Right atrium auricular region (tissue), 2 donors: ENCODE measurements at regions not wholly inside any gene's neighbourhood (a gene's known extent, or its start where the extent isn't known, plus 50 kb on each side); places are given as distances from the start of the nearest gene placed in this dataset.

Source experiments
- DNase-seq: peaks from one replicate; pipeline ENCODE4 v3.0.0-alpha.2; 2019; ENCODE audit warnings: low spot score
- H3K27ac ChIP-seq, 2 donors: fragments of 200-600 bp; sonication (generic); 1 replicate in 1 of 2; 2 replicates in 1 of 2; pipeline ENCODE4 v1.5.1; 2016 to 2019
- H3K27me3 ChIP-seq, 2 donors: fragments of 200-600 bp; sonication (generic); one replicate each; pipeline versions ENCODE4 v1.5.1 to v1.6.0; 2017 to 2019
- H3K36me3 ChIP-seq: fragments of 200-600 bp; sonication (generic); one replicate; pipeline ENCODE4 v1.5.1; 2016
- H3K4me1 ChIP-seq, 2 donors: fragments of 200-600 bp; sonication (generic); one replicate each; pipeline versions ENCODE4 v1.5.1 to v1.6.0; 2017 to 2019
- H3K4me3 ChIP-seq, 2 donors: fragments of 200-600 bp; sonication (generic); 1 replicate in 1 of 2; 2 replicates in 1 of 2; pipeline ENCODE4 v1.5.1; 2017 to 2019; ENCODE audit warnings: mild to moderate bottlenecking in 1 of 2, moderate library complexity in 1 of 2
- H3K9me3 ChIP-seq, 2 donors: fragments of 200-600 bp; sonication (generic); one replicate each; pipeline ENCODE4 v1.5.1; 2019
- CTCF ChIP-seq, 2 donors: fragments of 200-600 bp; sonication (generic); IDR thresholded peaks; one replicate each; pipeline ENCODE4 v1.5.1; 2019; ENCODE audit warnings: antibody characterized with exemption in 2 of 2

- Histone ChIP-seq H3K27ac (no peak overlapping the region), H3K36me3 (no peaks in the 10 kb centered on the region), H3K9me3 (no peaks in the 10 kb centered on the region), H3K27me3 (no peaks in the 10 kb centered on the region), H3K4me1 (peaks cover 0 to 8% of the 10 kb centered on the region in 2 donors), H3K4me3 (no peak overlapping the region)
- DNase-seq = no peak
- TF ChIP-seq CTCF (IDR thresholded peaks at IDR 0.05) = no peak
Measured at GRCh38 chr2:12273111-12273510, 443.6 kb upstream of the TRIB2 start.

- no peaks in the 10 kb centered on the region for H3K9me3 ChIP-seq
- no peak for DNase-seq
- no peak overlapping the region for H3K4me3 ChIP-seq
- peaks cover 0 to 8% of the 10 kb centered on the region in 2 donors for H3K4me1 ChIP-seq
- H3K36me3 ChIP-seq = no peaks in the 10 kb centered on the region
- TF ChIP-seq CTCF (IDR thresholded peaks at IDR 0.05) = no peak
- no peak overlapping the region for H3K27ac ChIP-seq
- H3K27me3 ChIP-seq = no peaks in the 10 kb centered on the region
Measured at GRCh38 chr2:12274591-12274990, 442.1 kb upstream of the TRIB2 start.

- H3K27ac ChIP-seq = no peak overlapping the region
- H3K4me1 ChIP-seq = peaks cover 0 to 8% of the 10 kb centered on the region in 2 donors
- DNase-seq = no peak
- no peaks in the 10 kb centered on the region for H3K27me3 ChIP-seq
- no peaks in the 10 kb centered on the region for H3K9me3 ChIP-seq
- H3K4me3 ChIP-seq = no peak overlapping the region
- no peak for TF ChIP-seq CTCF (IDR thresholded peaks at IDR 0.05)
- H3K36me3 ChIP-seq = no peaks in the 10 kb centered on the region
Measured at GRCh38 chr2:12277241-12278034, 439.3 kb upstream of the TRIB2 start.

DNA sequence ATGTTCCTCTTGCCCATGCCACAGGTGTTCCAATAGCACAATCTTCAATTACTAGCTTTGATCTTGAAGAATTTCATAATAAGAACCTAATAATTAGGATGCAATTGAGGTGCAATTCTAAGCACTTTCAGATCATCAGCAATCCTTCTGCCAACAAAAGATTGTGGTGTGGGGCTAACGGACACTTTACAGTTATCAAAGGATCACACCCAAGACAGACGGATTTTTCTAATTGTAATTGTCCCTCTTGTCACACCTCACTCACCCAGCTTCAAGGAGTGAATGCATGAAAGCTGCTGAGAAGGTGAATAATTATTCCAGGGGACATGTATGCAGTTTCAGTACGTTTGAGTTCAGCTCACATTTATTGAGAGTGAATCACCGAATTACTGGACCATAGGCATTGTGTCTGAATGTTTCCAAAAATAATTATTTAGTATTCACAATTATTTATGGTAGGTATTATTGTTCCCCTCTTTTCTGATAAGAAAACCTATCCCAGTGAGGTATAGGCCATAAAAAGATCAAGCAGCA lies 438.5 kb upstream of the TRIB2 start:
- DNase-seq = no peak
- H3K9me3 ChIP-seq = no peaks in the 10 kb centered on the region

GRCh38 chr2:12282780-12283695 lies 433.7 kb upstream of the TRIB2 start:
- H3K27ac ChIP-seq = no peak overlapping the region
- no peaks in the 10 kb centered on the region for H3K27me3 ChIP-seq
- H3K9me3 ChIP-seq = no peaks in the 10 kb centered on the region
- H3K36me3 ChIP-seq = no peaks in the 10 kb centered on the region
- DNase-seq = no peak
- H3K4me3 ChIP-seq = no peak overlapping the region
- TF ChIP-seq CTCF (IDR thresholded peaks at IDR 0.05) = no peak
- H3K4me1 ChIP-seq = no peaks in the 10 kb centered on the region

More for the DNA sequence above, 438.5 kb upstream of the TRIB2 start:
- Histone ChIP-seq H3K27me3 (no peaks in the 10 kb centered on the region), H3K4me3 (no peak overlapping the region), H3K4me1 (peaks cover 0 to 8% of the 10 kb centered on the region in 2 donors), H3K27ac (no peak overlapping the region), H3K36me3 (no peaks in the 10 kb centered on the region)
- TF ChIP-seq CTCF (IDR thresholded peaks at IDR 0.05) = no peak
